KOPT-K1 (cell line): ENCODE measurements at regions not wholly inside any gene's neighbourhood (a gene's known extent, or its start where the extent isn't known, plus 50 kb on each side); places are given as distances from the start of the nearest gene placed in this dataset.

Experiments used
- H3K27ac ChIP-seq: fragments of 200-600 bp; sonication (generic); 2 replicates; pipeline ENCODE4 v1.5.1; 2016; ENCODE audit warnings: antibody characterized with exemption, mild to moderate bottlenecking, low read depth, low read length; ENCODE audit not compliant: poor library complexity, severe bottlenecking
- H3K36me3 ChIP-seq: fragments of 200-600 bp; sonication (generic); 2 replicates; pipeline ENCODE4 v1.5.1; 2017; ENCODE audit warnings: antibody characterized with exemption, mild to moderate bottlenecking, low read length, moderate library complexity; ENCODE audit not compliant: insufficient read depth
- H3K9me3 ChIP-seq: fragments of 200-600 bp; sonication (generic); 2 replicates; pipeline ENCODE4 v1.5.1; 2017; ENCODE audit warnings: antibody characterized with exemption, low read length, mild to moderate bottlenecking; ENCODE audit not compliant: insufficient read depth, poor library complexity, severe bottlenecking

GRCh38 chr15:24733659-24734058 is 58.1 kb downstream of the NPAP1 start:
- Histone ChIP-seq H3K9me3 (peaks cover 7% of the 10 kb centered on the region), H3K27ac (no peak overlapping the region), H3K36me3 (no peaks in the 10 kb centered on the region)

- Histone ChIP-seq H3K36me3 (no peaks in the 10 kb centered on the region), H3K27ac (no peak overlapping the region), H3K9me3 (peaks cover 7% of the 10 kb centered on the region)
Measured at GRCh38 chr15:24734396-24734795, 58.8 kb downstream of the NPAP1 start.

- Histone ChIP-seq H3K36me3 (no peaks in the 10 kb centered on the region), H3K27ac (no peak overlapping the region), H3K9me3 (peaks cover 29% of the 10 kb centered on the region)
Measured at GRCh38 chr15:24745290-24745689, 69.7 kb downstream of the NPAP1 start.

GRCh38 chr15:24746094-24746493 is 70.5 kb downstream of the NPAP1 start:
- Histone ChIP-seq H3K9me3 (peaks cover 29% of the 10 kb centered on the region), H3K27ac (no peak overlapping the region), H3K36me3 (no peaks in the 10 kb centered on the region)

GRCh38 chr15:24747376-24747775 is 71.8 kb downstream of the NPAP1 start:
- Histone ChIP-seq H3K36me3 (no peaks in the 10 kb centered on the region), H3K27ac (no peak overlapping the region), H3K9me3 (peaks cover 35% of the 10 kb centered on the region)

- Histone ChIP-seq H3K36me3 (no peaks in the 10 kb centered on the region), H3K27ac (no peak overlapping the region), H3K9me3 (peaks cover 37% of the 10 kb centered on the region)
Measured at GRCh38 chr15:24748812-24749439, 73.4 kb downstream of the NPAP1 start.

- H3K27ac ChIP-seq, result no peak overlapping the region
- no peaks in the 10 kb centered on the region for H3K36me3 ChIP-seq
- peaks cover 40% of the 10 kb centered on the region for H3K9me3 ChIP-seq
Measured at GRCh38 chr15:24752354-24752753, 76.8 kb downstream of the NPAP1 start.

- H3K27ac ChIP-seq, result no peak overlapping the region
- H3K9me3 ChIP-seq, result peaks cover 27% of the 10 kb centered on the region
- H3K36me3 ChIP-seq, result no peaks in the 10 kb centered on the region
Measured at GRCh38 chr15:24756101-24756500, 80.5 kb downstream of the NPAP1 start.

GRCh38 chr15:24760066-24760465 is 84.5 kb downstream of the NPAP1 start:
- H3K36me3 ChIP-seq, result no peaks in the 10 kb centered on the region
- peaks cover 19% of the 10 kb centered on the region for H3K9me3 ChIP-seq
- H3K27ac ChIP-seq, result no peak overlapping the region

GRCh38 chr15:24761704-24762302 is 86.2 kb downstream of the NPAP1 start:
- Histone ChIP-seq H3K27ac (no peak overlapping the region), H3K9me3 (peaks cover 32% of the 10 kb centered on the region), H3K36me3 (no peaks in the 10 kb centered on the region)

GRCh38 chr15:24763891-24764290 is 88.3 kb downstream of the NPAP1 start:
- H3K27ac ChIP-seq, result peak overlapping the region; percentile 91

GRCh38 chr15:24764375-24765171 is 89.0 kb downstream of the NPAP1 start:
- peak overlapping the region; percentile 91 for H3K27ac ChIP-seq
- H3K9me3 ChIP-seq, result peaks cover 38% of the 10 kb centered on the region
- no peaks in the 10 kb centered on the region for H3K36me3 ChIP-seq

More at GRCh38 chr15:24763891-24764290, 88.3 kb downstream of the NPAP1 start:
- H3K9me3 ChIP-seq, result peaks cover 42% of the 10 kb centered on the region
- no peaks in the 10 kb centered on the region for H3K36me3 ChIP-seq

- Histone ChIP-seq H3K36me3 (no peaks in the 10 kb centered on the region), H3K9me3 (peaks cover 31% of the 10 kb centered on the region), H3K27ac (peak overlapping the region; percentile 91)
Measured at GRCh38 chr15:24766511-24767133, 91.0 kb downstream of the NPAP1 start.

- Histone ChIP-seq H3K36me3 (no peaks in the 10 kb centered on the region), H3K9me3 (peaks cover 37% of the 10 kb centered on the region), H3K27ac (no peak overlapping the region)
Measured at GRCh38 chr15:24772266-24772665, 96.7 kb downstream of the NPAP1 start.

GRCh38 chr15:24772686-24773373 is 97.3 kb downstream of the NPAP1 start:
- Histone ChIP-seq H3K27ac (no peak overlapping the region), H3K9me3 (peaks cover 37% of the 10 kb centered on the region), H3K36me3 (no peaks in the 10 kb centered on the region)
